ENCODE measurements at regions not wholly inside any gene's neighbourhood (a gene's known extent, or its start where the extent isn't known, plus 50 kb on each side); places are given as distances from the start of the nearest gene placed in this dataset.

DNA sequence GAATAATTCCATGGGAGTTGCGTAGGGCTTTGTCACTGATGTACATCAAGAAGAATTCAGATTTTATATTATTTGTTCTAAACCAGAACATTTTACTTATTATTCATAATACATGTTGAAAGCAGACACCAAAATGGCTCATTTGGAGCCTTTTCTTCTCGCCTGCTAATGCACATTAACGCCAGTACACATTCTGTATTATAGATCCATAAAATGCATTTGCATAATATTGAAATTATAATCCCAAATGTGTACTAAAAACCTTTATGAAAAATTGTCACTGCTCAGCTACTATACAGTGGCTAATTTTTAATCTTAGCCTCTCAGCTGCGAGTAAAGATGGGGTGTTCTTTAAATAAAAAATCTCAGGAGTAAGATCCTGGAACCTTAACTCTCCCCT is 452.2 kb upstream of the HNRNPA3 start:
- TF ChIP-seq POLR2A (IDR thresholded peaks at IDR 0.05): no peak
- TF ChIP-seq CTCF (IDR thresholded peaks at IDR 0.05 in 4 of 5, conservative IDR thresholded peaks at IDR 0.05 in 1 of 5): no peak
